ENCODE measurements at regions not wholly inside any gene's neighbourhood (a gene's known extent, or its start where the extent isn't known, plus 50 kb on each side); places are given as distances from the start of the nearest gene placed in this dataset.

DNA sequence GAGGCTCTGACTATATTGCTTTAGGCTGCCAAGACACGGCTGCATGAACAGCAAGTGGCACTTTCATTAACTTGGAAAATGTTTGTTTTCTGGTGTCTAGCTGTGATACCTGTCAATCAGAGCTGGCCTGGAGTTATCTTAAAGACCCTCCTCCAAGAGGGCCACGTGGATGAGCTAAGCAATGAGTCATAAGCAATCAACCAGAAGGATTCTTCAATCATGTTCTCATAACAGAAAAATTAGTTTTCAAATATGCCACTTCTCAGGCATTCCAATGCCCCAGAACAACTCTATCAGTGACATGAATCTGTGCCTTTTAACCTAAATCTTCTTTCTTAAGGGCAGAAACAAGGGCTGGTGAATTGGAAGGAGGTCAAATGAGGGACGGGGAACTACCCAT, 283.0 kb downstream of the HTR1B start:
- no peak for TF ChIP-seq TBL1XR1 (IDR thresholded peaks at IDR 0.05; ENCODE audit: borderline replicate concordance, low read length, partially characterized antibody)
- TF ChIP-seq TAF1 (CRISPR knock-in tag; IDR thresholded peaks at IDR 0.05): no peak
- no peak for TF ChIP-seq TCF7L2 (IDR thresholded peaks at IDR 0.05; ENCODE audit: low read depth, low read length)
- TF ChIP-seq ZBTB7A (CRISPR knock-in tag; IDR thresholded peaks at IDR 0.05): no peak
- no peak for TF ChIP-seq RNF2 (conservative IDR thresholded peaks at IDR 0.05; ENCODE audit: low read depth)
- no peak for TF ChIP-seq IRX3 (CRISPR knock-in tag; IDR thresholded peaks at IDR 0.05; ENCODE audit: borderline replicate concordance, low read depth)
- TF ChIP-seq CBFB (CRISPR knock-in tag; IDR thresholded peaks at IDR 0.05): no peak
- TF ChIP-seq THAP7 (CRISPR knock-in tag; IDR thresholded peaks at IDR 0.05): no peak
- no peak for TF ChIP-seq EZH2 (conservative IDR thresholded peaks at IDR 0.05; ENCODE audit: low read depth, low read length)
- no peak for TF ChIP-seq FOXM1 (CRISPR knock-in tag; IDR thresholded peaks at IDR 0.05)

Data from HepG2 (cell line).